ENCODE measurements at regions not wholly inside any gene's neighbourhood (a gene's known extent, or its start where the extent isn't known, plus 50 kb on each side); places are given as distances from the start of the nearest gene placed in this dataset.

DNA sequence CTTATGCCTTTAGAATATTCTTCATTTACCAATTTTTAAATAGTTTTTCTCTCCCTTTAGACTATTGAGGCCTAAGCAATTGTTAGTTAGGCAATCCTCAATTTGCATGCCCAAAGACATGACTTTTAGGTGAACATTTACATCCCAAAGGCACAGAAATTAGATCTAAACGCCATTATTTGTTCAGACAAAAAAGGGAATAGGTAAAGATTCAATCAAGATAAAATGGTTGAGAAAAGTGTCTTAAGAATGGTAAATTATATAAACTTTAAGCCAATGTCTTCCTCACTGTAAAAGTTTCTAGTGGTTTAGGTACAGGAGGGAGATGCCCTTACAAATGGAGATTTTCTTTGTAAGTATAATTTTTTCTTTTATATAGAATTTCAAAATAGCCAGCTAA, 50.2 kb upstream of the MME start:
- no peaks in the 10 kb centered on the region for H3K4me1 ChIP-seq (ENCODE audit: control insufficient read depth in 2 of 2, insufficient read depth in 2 of 2, low read length in 2 of 2)
- Mint-ChIP-seq H3K9me3 (peaks cover 0 to 19% (median 6%) of the 10 kb centered on the region in 11 donors), H3K4me1 (peaks cover 0 to 2% (median 0%) of the 10 kb centered on the region in 7 donors), H3K36me3 (peaks cover 0 to 5% (median 0%) of the 10 kb centered on the region in 5 donors), H3K27ac (no peak overlapping the region), H3K27me3 (peaks cover 0 to 2% (median 0%) of the 10 kb centered on the region in 5 donors), H3K4me3 (no peak overlapping the region)
- H3K36me3 ChIP-seq (ENCODE audit: control insufficient read depth in 2 of 3, insufficient read depth in 3 of 3, low read length in 3 of 3), result no peaks in the 10 kb centered on the region
- no peaks in the 10 kb centered on the region for H3K9me3 ChIP-seq (ENCODE audit: control insufficient read depth in 2 of 3, low read length in 3 of 3)
- intact Hi-C loops (cut with micrococcal nuclease), result no loop called here
- ATAC-seq (no peak), DNase-seq (no peak)
- H3K27ac ChIP-seq (ENCODE audit: low read depth, low read length), result no peak overlapping the region
- ChIA-PET CTCF (no interaction called here), POLR2A (no interaction called here)
- H3K27me3 ChIP-seq (ENCODE audit: control insufficient read depth in 2 of 2, insufficient read depth in 2 of 2, low read length in 2 of 2), result no peaks in the 10 kb centered on the region
- no peak overlapping the region for H3K4me3 ChIP-seq (ENCODE audit: low read length)

DNA sequence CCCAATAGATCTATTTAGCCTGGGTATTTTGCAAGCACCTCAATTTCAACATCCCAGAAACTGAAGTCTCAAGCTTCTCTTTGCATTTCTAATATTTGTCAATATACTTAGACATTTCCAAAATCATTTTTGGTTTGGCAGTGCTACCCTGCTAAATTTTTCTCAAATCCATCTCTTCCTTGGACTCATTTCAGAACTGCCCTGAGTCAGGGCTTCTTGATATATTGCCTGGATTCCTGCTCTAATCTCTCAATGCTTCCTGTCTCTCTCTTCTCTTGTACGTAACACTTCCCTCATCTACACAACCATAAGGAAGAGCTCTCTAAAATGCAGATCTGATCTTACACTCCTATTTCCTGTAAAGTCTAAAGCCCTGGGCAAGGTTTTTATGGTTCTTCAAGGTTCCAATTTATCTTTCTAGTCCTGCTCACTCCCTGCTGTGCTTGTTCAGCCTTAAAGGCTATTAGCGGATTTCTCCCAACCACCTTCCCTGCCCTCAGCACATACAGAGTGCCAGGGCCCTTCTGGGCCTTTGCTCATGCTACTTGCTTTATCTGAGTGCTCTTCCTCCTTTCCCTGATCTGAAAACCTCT, 53.0 kb upstream of the MME start:
- Histone ChIP-seq H3K4me1 (ENCODE audit: control insufficient read depth in 2 of 2, insufficient read depth in 2 of 2, low read length in 2 of 2) (no peaks in the 10 kb centered on the region), H3K27ac (ENCODE audit: low read depth, low read length) (no peak overlapping the region), H3K9me3 (ENCODE audit: control insufficient read depth in 2 of 3, low read length in 3 of 3) (no peaks in the 10 kb centered on the region), H3K4me3 (ENCODE audit: low read length) (no peak overlapping the region), H3K27me3 (ENCODE audit: control insufficient read depth in 2 of 2, insufficient read depth in 2 of 2, low read length in 2 of 2) (no peaks in the 10 kb centered on the region), H3K36me3 (ENCODE audit: control insufficient read depth in 2 of 3, insufficient read depth in 3 of 3, low read length in 3 of 3) (no peaks in the 10 kb centered on the region)
- intact Hi-C loops (cut with micrococcal nuclease), result no loop called here
- H3K36me3 Mint-ChIP-seq, result peaks cover 0 to 5% (median 0%) of the 10 kb centered on the region in 5 donors
- DNase-seq (no peak), ATAC-seq (peak; percentile 37)
- ChIA-PET CTCF (no interaction called here), POLR2A (no interaction called here)
- no peak overlapping the region for H3K4me3 Mint-ChIP-seq
- peaks cover 0 to 19% (median 6%) of the 10 kb centered on the region in 11 donors for H3K9me3 Mint-ChIP-seq
- H3K4me1 Mint-ChIP-seq, result peaks cover 0 to 2% (median 0%) of the 10 kb centered on the region in 7 donors
- H3K27me3 Mint-ChIP-seq, result peaks cover 0 to 7% (median 0%) of the 10 kb centered on the region in 5 donors
- H3K27ac Mint-ChIP-seq, result no peak overlapping the region

DNA sequence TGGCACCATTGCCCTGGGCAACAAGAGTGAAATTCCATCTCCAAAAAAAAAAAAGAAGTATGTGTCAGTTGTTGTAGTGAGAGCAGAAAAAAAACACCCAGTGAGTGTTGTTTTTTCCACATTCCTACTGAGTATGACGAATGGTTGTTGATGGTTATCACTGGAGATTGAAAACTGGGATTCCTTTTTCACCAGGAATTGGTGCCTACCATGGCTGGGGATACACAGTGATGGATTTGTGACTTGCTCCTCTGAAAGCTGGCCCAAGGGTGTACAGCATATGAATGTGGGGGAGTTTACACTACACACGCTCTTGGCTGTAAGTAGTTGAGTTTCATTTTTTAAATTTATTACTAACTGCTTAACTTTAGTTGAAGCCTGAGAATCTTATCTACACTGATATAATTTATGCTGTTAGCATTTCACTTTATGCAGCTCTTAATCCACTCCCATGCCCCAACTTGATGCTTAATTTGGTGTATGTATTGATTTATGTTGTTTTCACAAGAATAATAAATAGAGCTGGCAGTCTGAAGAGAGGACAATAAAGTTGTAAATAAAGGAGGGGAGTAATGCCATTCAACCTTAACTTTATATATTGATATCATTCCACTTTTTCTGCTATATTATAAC, 56.0 kb upstream of the MME start:
- Mint-ChIP-seq H3K27me3 (peaks cover 0 to 12% (median 0%) of the 10 kb centered on the region in 5 donors), H3K27ac (no peak overlapping the region), H3K4me1 (peaks cover 0 to 2% (median 0%) of the 10 kb centered on the region in 7 donors), H3K4me3 (no peak overlapping the region), H3K36me3 (peaks cover 0 to 5% (median 0%) of the 10 kb centered on the region in 5 donors), H3K9me3 (peaks cover 0 to 15% (median 6%) of the 10 kb centered on the region in 11 donors)
- ATAC-seq, result no peak
- ChIA-PET POLR2A (no interaction called here), CTCF (no interaction called here)
- no peaks in the 10 kb centered on the region for H3K27me3 ChIP-seq (ENCODE audit: control insufficient read depth in 2 of 2, insufficient read depth in 2 of 2, low read length in 2 of 2)
- H3K4me3 ChIP-seq (ENCODE audit: low read length), result no peak overlapping the region
- DNase-seq, result no peak
- no peaks in the 10 kb centered on the region for H3K36me3 ChIP-seq (ENCODE audit: control insufficient read depth in 2 of 3, insufficient read depth in 3 of 3, low read length in 3 of 3)
- H3K27ac ChIP-seq (ENCODE audit: low read depth, low read length), result no peak overlapping the region
- no peaks in the 10 kb centered on the region for H3K4me1 ChIP-seq (ENCODE audit: control insufficient read depth in 2 of 2, insufficient read depth in 2 of 2, low read length in 2 of 2)
- no peaks in the 10 kb centered on the region for H3K9me3 ChIP-seq (ENCODE audit: control insufficient read depth in 2 of 3, low read length in 3 of 3)
- intact Hi-C loops (cut with micrococcal nuclease), result no loop called here

- Mint-ChIP-seq H3K4me3 (no peak overlapping the region), H3K36me3 (no peaks in the 10 kb centered on the region), H3K9me3 (peaks cover 0 to 10% (median under 1%) of the 10 kb centered on the region in 11 donors), H3K4me1 (peaks cover 0 to 2% (median 0%) of the 10 kb centered on the region in 7 donors), H3K27ac (no peak overlapping the region), H3K27me3 (peaks cover 0 to 12% (median 0%) of the 10 kb centered on the region in 5 donors)
- DNase-seq (no peak), ATAC-seq (no peak)
- intact Hi-C loops (cut with micrococcal nuclease), result no loop called here
- H3K27me3 ChIP-seq (ENCODE audit: control insufficient read depth in 2 of 2, insufficient read depth in 2 of 2, low read length in 2 of 2), result no peaks in the 10 kb centered on the region
- no peak overlapping the region for H3K27ac ChIP-seq (ENCODE audit: low read depth, low read length)
- no peaks in the 10 kb centered on the region for H3K4me1 ChIP-seq (ENCODE audit: control insufficient read depth in 2 of 2, insufficient read depth in 2 of 2, low read length in 2 of 2)
- no peaks in the 10 kb centered on the region for H3K36me3 ChIP-seq (ENCODE audit: control insufficient read depth in 2 of 3, insufficient read depth in 3 of 3, low read length in 3 of 3)
- POLR2A ChIA-PET, result no interaction called here
- CTCF ChIA-PET, result no interaction called here
- H3K9me3 ChIP-seq (ENCODE audit: control insufficient read depth in 2 of 3, low read length in 3 of 3), result no peaks in the 10 kb centered on the region
- H3K4me3 ChIP-seq (ENCODE audit: low read length), result no peak overlapping the region
Measured at GRCh38 chr3:155022896-155023295, 57.2 kb upstream of the MME start.

- Mint-ChIP-seq H3K27me3 (peaks cover 0 to 7% (median 0%) of the 10 kb centered on the region in 5 donors), H3K9me3 (peaks cover 0 to 4% (median 0%) of the 10 kb centered on the region in 11 donors), H3K4me1 (peaks cover 0 to 2% (median 0%) of the 10 kb centered on the region in 7 donors), H3K27ac (peak overlapping the region in 1 of 9 donors; percentile 19), H3K4me3 (no peak overlapping the region), H3K36me3 (no peaks in the 10 kb centered on the region)
- DNase-seq (no peak), ATAC-seq (no peak)
- ChIA-PET POLR2A (no interaction called here), CTCF (no interaction called here)
- H3K4me3 ChIP-seq (ENCODE audit: low read length), result no peak overlapping the region
- H3K27me3 ChIP-seq (ENCODE audit: control insufficient read depth in 2 of 2, insufficient read depth in 2 of 2, low read length in 2 of 2), result no peaks in the 10 kb centered on the region
- intact Hi-C loops (cut with micrococcal nuclease), result no loop called here
- H3K27ac ChIP-seq (ENCODE audit: low read depth, low read length), result no peak overlapping the region
- H3K4me1 ChIP-seq (ENCODE audit: control insufficient read depth in 2 of 2, insufficient read depth in 2 of 2, low read length in 2 of 2), result no peaks in the 10 kb centered on the region
- no peaks in the 10 kb centered on the region for H3K9me3 ChIP-seq (ENCODE audit: control insufficient read depth in 2 of 3, low read length in 3 of 3)
- no peaks in the 10 kb centered on the region for H3K36me3 ChIP-seq (ENCODE audit: control insufficient read depth in 2 of 3, insufficient read depth in 3 of 3, low read length in 3 of 3)
Measured at GRCh38 chr3:155019575-155019974, 60.5 kb upstream of the MME start.

- Mint-ChIP-seq H3K27ac (no peak overlapping the region), H3K4me3 (no peak overlapping the region), H3K27me3 (peaks cover 0 to 6% (median 0%) of the 10 kb centered on the region in 5 donors), H3K9me3 (peaks cover 0 to 4% (median 0%) of the 10 kb centered on the region in 11 donors), H3K4me1 (peaks cover 0 to 2% (median 0%) of the 10 kb centered on the region in 7 donors), H3K36me3 (no peaks in the 10 kb centered on the region)
- H3K27me3 ChIP-seq (ENCODE audit: control insufficient read depth in 2 of 2, insufficient read depth in 2 of 2, low read length in 2 of 2), result no peaks in the 10 kb centered on the region
- peak; percentile 54 for ATAC-seq
- no peak for DNase-seq
- intact Hi-C loops (cut with micrococcal nuclease), result no loop called here
- CTCF ChIA-PET, result no interaction called here
- no peak overlapping the region for H3K4me3 ChIP-seq (ENCODE audit: low read length)
- POLR2A ChIA-PET, result no interaction called here
- no peaks in the 10 kb centered on the region for H3K36me3 ChIP-seq (ENCODE audit: control insufficient read depth in 2 of 3, insufficient read depth in 3 of 3, low read length in 3 of 3)
- no peaks in the 10 kb centered on the region for H3K9me3 ChIP-seq (ENCODE audit: control insufficient read depth in 2 of 3, low read length in 3 of 3)
- no peak overlapping the region for H3K27ac ChIP-seq (ENCODE audit: low read depth, low read length)
- no peaks in the 10 kb centered on the region for H3K4me1 ChIP-seq (ENCODE audit: control insufficient read depth in 2 of 2, insufficient read depth in 2 of 2, low read length in 2 of 2)
Measured at GRCh38 chr3:155018621-155019330, 61.3 kb upstream of the MME start.
